BLaER1 treated with 17β-estradiol and CSF1 and Interleukin-3, amounts not matched to agents 10 nM and 100 nM (cell line): ENCODE measurements at regions not wholly inside any gene's neighbourhood (a gene's known extent, or its start where the extent isn't known, plus 50 kb on each side); places are given as distances from the start of the nearest gene placed in this dataset.
A peak's percentile ranks its signal among the peaks of the same experiment; 100 is the strongest.

ENCODE experiments used
- H3K27ac ChIP-seq, 11 experiments: shearing (Covaris generic); formaldehyde crosslinking; 2 replicates each; pipeline ENCODE4 v1.8.1; 2022
- H3K27me3 ChIP-seq, 11 experiments: shearing (Covaris generic); formaldehyde crosslinking; 2 replicates each; pipeline ENCODE4 v1.8.1; 2022
- H3K36me3 ChIP-seq, 11 experiments: shearing (Covaris generic); formaldehyde crosslinking; 2 replicates each; pipeline ENCODE4 v1.8.1; 2022
- H3K4me1 ChIP-seq, 10 experiments: shearing (Covaris generic); formaldehyde crosslinking; 2 replicates each; pipeline ENCODE4 v1.8.1; 2022
- H3K4me2 ChIP-seq, 11 experiments: shearing (Covaris generic); formaldehyde crosslinking; 2 replicates each; pipeline ENCODE4 v1.8.1; 2022
- H3K4me3 ChIP-seq, 10 experiments: shearing (Covaris generic); formaldehyde crosslinking; 2 replicates each; pipeline ENCODE4 v1.8.1; 2022
- H3K9ac ChIP-seq, 11 experiments: shearing (Covaris generic); formaldehyde crosslinking; 2 replicates each; pipeline ENCODE4 v1.8.1; 2022
- H3K9me3 ChIP-seq, 11 experiments: shearing (Covaris generic); formaldehyde crosslinking; replicated peaks in 1 of 11; 2 replicates each; pipeline ENCODE4 v1.8.1; 2022
- H4K20me1 ChIP-seq, 11 experiments: shearing (Covaris generic); formaldehyde crosslinking; 2 replicates each; pipeline ENCODE4 v1.8.1; 2022
- Cebpa-rat ChIP-seq, 11 experiments: shearing (Covaris generic); IDR thresholded peaks; 2 replicates each; pipeline ENCODE4 v1.8.1; 2022

GRCh38 chr9:20291201-20291600 is 331.1 kb downstream of the MLLT3 start:
- H3K4me3 ChIP-seq = no peak overlapping the region
- TF ChIP-seq Cebpa-rat (IDR thresholded peaks at IDR 0.05) = no peak
- H3K27me3 ChIP-seq = no peaks in the 10 kb centered on the region
- H3K4me2 ChIP-seq = no peak overlapping the region
- no peaks in the 10 kb centered on the region for H3K36me3 ChIP-seq
- H3K9me3 ChIP-seq = peaks cover 0 to 3% (median 0%) of the 10 kb centered on the region in 11 experiments; a peak in 2 of 22 replicates
- peaks cover 0 to 2% (median 0%) of the 10 kb centered on the region in 10 experiments; a peak in 1 of 20 replicates for H3K4me1 ChIP-seq
- H3K27ac ChIP-seq = no peak overlapping the region
- H3K9ac ChIP-seq = no peak overlapping the region
- H4K20me1 ChIP-seq = no peaks in the 10 kb centered on the region

- no peaks in the 10 kb centered on the region for H3K36me3 ChIP-seq
- H3K4me3 ChIP-seq = no peak overlapping the region
- no peaks in the 10 kb centered on the region for H3K27me3 ChIP-seq
- H4K20me1 ChIP-seq = no peaks in the 10 kb centered on the region
- peaks cover 0 to 3% (median 0%) of the 10 kb centered on the region in 11 experiments; a peak in 2 of 22 replicates for H3K9me3 ChIP-seq
- H3K4me2 ChIP-seq = no peak overlapping the region
- H3K4me1 ChIP-seq = no peaks in the 10 kb centered on the region
- no peak overlapping the region for H3K9ac ChIP-seq
- no peak overlapping the region for H3K27ac ChIP-seq
- TF ChIP-seq Cebpa-rat (IDR thresholded peaks at IDR 0.05) = no peak
Measured at GRCh38 chr9:20290257-20290656, 332.0 kb downstream of the MLLT3 start.

GRCh38 chr9:20289423-20290010 is 332.8 kb downstream of the MLLT3 start:
- no peaks in the 10 kb centered on the region for H3K4me1 ChIP-seq

DNA sequence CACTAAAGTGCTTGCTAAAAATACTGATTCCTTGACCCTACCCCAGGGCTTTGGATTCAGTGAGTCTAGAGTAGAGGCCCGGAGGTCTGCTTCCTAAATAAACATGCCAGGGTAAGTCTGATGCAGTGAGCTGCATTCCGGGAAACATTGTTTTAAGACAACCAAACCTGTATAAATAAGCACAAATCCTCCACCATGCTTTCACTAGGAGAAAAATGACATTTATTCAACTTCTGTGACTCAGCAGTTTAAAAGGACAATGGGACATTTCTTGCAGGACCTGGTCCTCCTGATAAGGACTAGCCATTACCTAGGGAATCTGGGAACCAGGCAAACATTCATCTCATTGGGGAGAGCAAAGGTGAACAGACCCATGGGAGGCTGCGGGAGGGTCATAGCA is 335.3 kb downstream of the MLLT3 start:
- no peaks in the 10 kb centered on the region for H3K4me1 ChIP-seq
- peaks cover 0 to 3% (median 0%) of the 10 kb centered on the region in 11 experiments; a peak in 2 of 22 replicates for H3K9me3 ChIP-seq
- TF ChIP-seq Cebpa-rat (IDR thresholded peaks at IDR 0.05) = no peak
- no peaks in the 10 kb centered on the region for H3K27me3 ChIP-seq
- H3K4me2 ChIP-seq = no peak overlapping the region
- no peak overlapping the region for H3K4me3 ChIP-seq
- H3K36me3 ChIP-seq = no peaks in the 10 kb centered on the region
- H3K27ac ChIP-seq = no peak overlapping the region
- no peaks in the 10 kb centered on the region for H4K20me1 ChIP-seq
- H3K9ac ChIP-seq = no peak overlapping the region

More at GRCh38 chr9:20289423-20290010, 332.8 kb downstream of the MLLT3 start:
- no peak overlapping the region for H3K27ac ChIP-seq
- H3K9me3 ChIP-seq = peaks cover 0 to 3% (median 0%) of the 10 kb centered on the region in 11 experiments; a peak in 2 of 22 replicates
- H3K36me3 ChIP-seq = no peaks in the 10 kb centered on the region
- no peaks in the 10 kb centered on the region for H3K27me3 ChIP-seq
- no peak overlapping the region for H3K4me2 ChIP-seq
- no peak overlapping the region for H3K4me3 ChIP-seq
- H3K9ac ChIP-seq = no peak overlapping the region
- H4K20me1 ChIP-seq = no peaks in the 10 kb centered on the region
- no peak for TF ChIP-seq Cebpa-rat (IDR thresholded peaks at IDR 0.05)

DNA sequence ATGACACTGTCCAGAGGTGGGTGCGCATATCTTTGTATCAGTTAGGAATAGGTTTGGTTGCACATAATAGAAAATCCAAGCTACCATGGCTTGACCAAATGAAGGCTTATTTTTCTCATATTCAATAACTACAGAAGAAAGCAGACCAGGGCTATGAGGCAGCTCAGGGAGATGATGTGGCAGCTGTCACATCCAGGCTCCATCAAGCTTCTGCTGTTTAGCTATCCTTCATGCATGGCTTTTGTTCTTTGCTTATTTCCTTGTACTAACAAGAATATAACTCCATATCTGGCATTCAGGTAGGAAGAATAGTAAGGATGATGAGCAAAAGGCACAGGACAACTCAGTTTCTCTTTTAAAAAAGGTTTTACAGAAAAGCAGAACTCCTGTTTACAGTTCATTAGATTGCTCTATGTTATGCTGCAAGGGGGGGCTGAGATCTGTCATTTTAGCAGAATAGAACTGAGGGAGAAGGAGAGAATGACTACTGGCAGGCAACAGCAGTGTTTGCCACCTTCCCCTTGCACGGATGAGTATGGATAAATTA is 336.1 kb downstream of the MLLT3 start:
- H3K4me2 ChIP-seq = no peak overlapping the region
- peaks cover 0 to 3% (median 0%) of the 10 kb centered on the region in 11 experiments; a peak in 1 of 22 replicates for H3K9me3 ChIP-seq
- no peaks in the 10 kb centered on the region for H3K36me3 ChIP-seq
- no peak overlapping the region for H3K4me3 ChIP-seq
- no peaks in the 10 kb centered on the region for H3K4me1 ChIP-seq
- no peak overlapping the region for H3K27ac ChIP-seq
- no peak for TF ChIP-seq Cebpa-rat (IDR thresholded peaks at IDR 0.05)
- no peak overlapping the region for H3K9ac ChIP-seq
- H3K27me3 ChIP-seq = no peaks in the 10 kb centered on the region
- no peaks in the 10 kb centered on the region for H4K20me1 ChIP-seq

DNA sequence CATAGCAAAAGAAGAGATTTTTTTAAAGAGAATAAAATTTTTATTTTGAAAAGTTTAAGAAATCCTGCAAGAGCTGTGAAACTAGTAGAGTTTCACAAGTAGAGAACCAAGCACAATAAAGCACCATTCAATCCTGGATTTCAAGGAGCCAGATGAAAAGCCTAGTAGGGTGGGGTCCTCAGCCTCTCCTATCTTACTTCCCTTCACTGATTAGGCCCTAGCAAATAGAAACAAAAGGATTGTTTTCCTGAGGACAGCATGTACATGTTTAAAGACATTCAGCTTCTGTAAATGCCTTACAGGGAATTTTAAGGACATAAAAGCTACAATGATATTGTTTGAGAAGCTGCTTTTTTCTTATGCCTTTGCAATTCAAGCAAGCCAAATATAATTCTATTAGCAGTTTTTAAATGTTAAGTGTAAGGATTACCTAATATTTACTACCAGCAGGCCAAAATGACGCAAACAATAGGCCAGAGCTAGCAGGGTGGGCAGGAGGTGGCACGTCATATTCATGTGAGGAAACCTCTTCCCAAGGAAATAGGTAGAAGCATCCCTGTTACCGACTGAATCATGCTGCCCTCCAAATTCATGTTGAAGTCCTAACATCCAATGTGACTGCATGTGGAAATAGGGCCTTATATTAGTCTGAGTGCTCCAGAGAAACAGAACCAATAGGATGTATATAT is 337.6 kb downstream of the MLLT3 start:
- Histone ChIP-seq H3K4me1 (no peaks in the 10 kb centered on the region), H3K4me2 (no peak overlapping the region), H3K9me3 (peaks cover 0 to 3% (median 0%) of the 10 kb centered on the region in 11 experiments; a peak in 1 of 22 replicates), H3K36me3 (no peaks in the 10 kb centered on the region), H4K20me1 (no peaks in the 10 kb centered on the region), H3K27ac (no peak overlapping the region), H3K4me3 (no peak overlapping the region), H3K9ac (no peak overlapping the region), H3K27me3 (no peaks in the 10 kb centered on the region)
- TF ChIP-seq Cebpa-rat (IDR thresholded peaks at IDR 0.05) = no peak

DNA sequence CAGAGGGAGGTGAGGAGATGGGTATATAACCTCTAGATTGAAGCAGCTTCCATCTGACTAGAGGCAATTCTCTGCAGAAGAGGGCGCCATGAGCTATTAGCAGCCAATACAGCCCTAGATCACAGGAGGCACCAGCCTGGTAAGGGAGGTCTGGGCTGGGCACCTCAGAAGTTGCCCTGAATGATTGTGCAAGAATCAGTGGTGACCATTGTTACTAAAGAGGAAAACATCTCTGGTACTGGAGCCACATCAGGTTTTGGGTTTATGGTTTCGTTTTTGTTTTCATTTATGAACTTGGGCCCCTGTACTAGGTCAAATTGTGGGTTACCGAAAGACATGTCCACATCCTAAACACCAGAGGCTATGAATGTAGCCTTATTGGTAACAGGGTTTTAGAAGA is 342.0 kb downstream of the MLLT3 start:
- H3K27me3 ChIP-seq = no peaks in the 10 kb centered on the region
- H3K4me3 ChIP-seq = no peak overlapping the region
- H3K27ac ChIP-seq = no peak overlapping the region
- TF ChIP-seq Cebpa-rat (IDR thresholded peaks at IDR 0.05) = 0 out of 22 replicates have a peak, but pooled peaks of 2 of the 11 experiments have one; percentile 7 to 28
- no peak overlapping the region for H3K9ac ChIP-seq
- H3K4me2 ChIP-seq = no peak overlapping the region
- peaks cover 15 to 31% (median 21%) of the 10 kb centered on the region in 11 experiments for H3K9me3 ChIP-seq
- no peaks in the 10 kb centered on the region for H3K4me1 ChIP-seq
- no peaks in the 10 kb centered on the region for H4K20me1 ChIP-seq
- H3K36me3 ChIP-seq = no peaks in the 10 kb centered on the region; a peak in 1 of 22 replicates

GRCh38 chr9:20276762-20277161 is 345.5 kb downstream of the MLLT3 start:
- H3K27ac ChIP-seq = no peak overlapping the region

DNA sequence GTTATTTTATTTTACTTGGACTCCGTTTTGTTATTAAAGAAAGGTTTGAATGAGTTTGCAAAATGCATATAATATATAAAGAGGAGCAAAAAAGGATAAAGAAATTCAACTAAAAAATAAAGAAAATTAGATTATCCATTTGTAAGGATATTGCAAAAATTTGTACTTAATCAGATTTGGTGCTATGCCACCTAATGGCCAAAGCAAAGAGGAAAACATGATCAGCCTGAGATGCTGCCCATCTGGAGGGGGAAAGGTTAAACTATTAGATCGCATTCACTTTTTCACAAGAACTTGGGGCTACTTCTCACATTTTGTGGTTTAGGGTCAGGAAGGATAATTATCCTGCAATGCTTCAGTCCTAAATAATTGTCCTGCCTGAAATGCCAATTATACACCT is 350.6 kb downstream of the MLLT3 start:
- no peak overlapping the region for H3K4me3 ChIP-seq
- H4K20me1 ChIP-seq = no peaks in the 10 kb centered on the region
- TF ChIP-seq Cebpa-rat (IDR thresholded peaks at IDR 0.05) = no peak
- no peak overlapping the region for H3K9ac ChIP-seq
- no peaks in the 10 kb centered on the region; a peak in 1 of 22 replicates for H3K36me3 ChIP-seq
- H3K4me2 ChIP-seq = no peak overlapping the region
- no peaks in the 10 kb centered on the region for H3K4me1 ChIP-seq
- no peak overlapping the region for H3K27ac ChIP-seq
- H3K9me3 ChIP-seq = peaks cover 12 to 20% (median 17%) of the 10 kb centered on the region in 11 experiments
- H3K27me3 ChIP-seq = no peaks in the 10 kb centered on the region

More at GRCh38 chr9:20276762-20277161, 345.5 kb downstream of the MLLT3 start:
- no peak for TF ChIP-seq Cebpa-rat (IDR thresholded peaks at IDR 0.05)
- Histone ChIP-seq H3K9ac (no peak overlapping the region), H3K4me1 (no peaks in the 10 kb centered on the region), H3K4me3 (no peak overlapping the region; a peak in 1 of 20 replicates), H3K4me2 (no peak overlapping the region), H3K36me3 (no peaks in the 10 kb centered on the region; a peak in 1 of 22 replicates), H3K9me3 (peaks cover 17 to 35% (median 21%) of the 10 kb centered on the region in 11 experiments), H3K27me3 (no peaks in the 10 kb centered on the region), H4K20me1 (no peaks in the 10 kb centered on the region)
